Rectal smooth muscle tissue (tissue), 1 donor: ENCODE measurements at regions not wholly inside any gene's neighbourhood (a gene's known extent, or its start where the extent isn't known, plus 50 kb on each side); places are given as distances from the start of the nearest gene placed in this dataset.
"Not testable (repeated sequence)": the region's sequence is repeated elsewhere in the genome, so short reads cannot be mapped to it uniquely, and the experiment has no call there.

Experiments used
- H3K27ac ChIP-seq: one replicate; pipeline ENCODE4 v1.7.0; 2013; ENCODE audit warnings: low read depth, low read length, inconsistent platforms
- H3K27me3 ChIP-seq: one replicate; pipeline ENCODE4 v1.7.0; 2013; ENCODE audit warnings: low read length; ENCODE audit not compliant: control insufficient read depth, insufficient read depth
- H3K36me3 ChIP-seq: one replicate; pipeline ENCODE4 v1.7.0; 2013; ENCODE audit warnings: low read length; ENCODE audit not compliant: control insufficient read depth, insufficient read depth
- H3K4me1 ChIP-seq: one replicate; pipeline ENCODE4 v1.7.0; 2013; ENCODE audit warnings: low read length; ENCODE audit not compliant: control insufficient read depth, insufficient read depth
- H3K4me3 ChIP-seq: one replicate; pipeline ENCODE4 v1.7.0; 2013; ENCODE audit warnings: low read length
- H3K9ac ChIP-seq: one replicate; pipeline ENCODE4 v1.7.0; 2013; ENCODE audit warnings: low read length

DNA sequence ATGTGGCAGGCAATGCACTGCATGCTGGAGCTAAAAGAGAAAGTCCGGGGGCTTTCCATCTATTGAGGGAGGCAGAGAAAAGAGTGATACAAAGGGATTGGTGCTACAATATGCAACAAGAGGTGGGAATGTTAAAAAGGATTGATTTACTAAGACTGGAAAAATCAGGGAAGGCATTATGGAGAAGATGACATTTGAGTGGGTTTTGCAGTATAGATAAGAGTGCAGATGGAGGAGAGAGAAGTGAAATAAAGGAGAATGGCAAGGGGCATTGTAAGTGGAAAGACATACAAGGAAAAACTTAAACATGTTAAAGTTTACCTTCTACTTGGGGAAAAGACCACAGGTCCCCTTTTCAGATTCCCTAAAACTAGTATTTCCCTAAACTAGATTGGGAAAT is 399.4 kb downstream of the KCNRG start:
- Histone ChIP-seq H3K27ac (no peak overlapping the region), H3K9ac (no peak overlapping the region), H3K27me3 (no peaks in the 10 kb centered on the region), H3K36me3 (no peaks in the 10 kb centered on the region), H3K4me3 (no peak overlapping the region), H3K4me1 (peaks cover 3% of the 10 kb centered on the region)

DNA sequence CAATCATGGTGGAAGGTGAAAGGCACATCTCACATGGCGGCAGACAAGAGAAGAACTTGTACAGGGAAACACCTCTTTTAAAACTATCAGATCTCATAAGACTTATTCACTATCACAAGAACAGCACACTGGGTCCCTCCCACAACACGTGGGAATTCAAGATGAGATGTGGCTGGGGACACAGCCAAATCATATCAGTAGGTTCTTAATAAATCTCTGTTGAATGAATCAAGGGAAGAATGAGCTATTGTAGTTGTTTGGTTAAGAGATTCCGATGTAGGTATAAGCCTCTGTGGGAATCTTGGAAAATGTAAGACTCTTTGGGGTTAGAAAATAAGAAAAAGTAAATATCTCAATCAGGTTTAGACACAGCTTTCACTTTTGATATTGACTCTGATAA is 400.2 kb downstream of the KCNRG start:
- H3K36me3 ChIP-seq, result no peaks in the 10 kb centered on the region
- H3K9ac ChIP-seq, result no peak overlapping the region
- H3K4me1 ChIP-seq, result peaks cover 4% of the 10 kb centered on the region
- no peak overlapping the region for H3K4me3 ChIP-seq
- no peaks in the 10 kb centered on the region for H3K27me3 ChIP-seq
- no peak overlapping the region for H3K27ac ChIP-seq

- H3K4me3 ChIP-seq, result no peak overlapping the region
- no peak overlapping the region for H3K9ac ChIP-seq
- no peaks in the 10 kb centered on the region for H3K36me3 ChIP-seq
Measured at GRCh38 chr13:50417597-50417996, 402.4 kb downstream of the KCNRG start.

DNA sequence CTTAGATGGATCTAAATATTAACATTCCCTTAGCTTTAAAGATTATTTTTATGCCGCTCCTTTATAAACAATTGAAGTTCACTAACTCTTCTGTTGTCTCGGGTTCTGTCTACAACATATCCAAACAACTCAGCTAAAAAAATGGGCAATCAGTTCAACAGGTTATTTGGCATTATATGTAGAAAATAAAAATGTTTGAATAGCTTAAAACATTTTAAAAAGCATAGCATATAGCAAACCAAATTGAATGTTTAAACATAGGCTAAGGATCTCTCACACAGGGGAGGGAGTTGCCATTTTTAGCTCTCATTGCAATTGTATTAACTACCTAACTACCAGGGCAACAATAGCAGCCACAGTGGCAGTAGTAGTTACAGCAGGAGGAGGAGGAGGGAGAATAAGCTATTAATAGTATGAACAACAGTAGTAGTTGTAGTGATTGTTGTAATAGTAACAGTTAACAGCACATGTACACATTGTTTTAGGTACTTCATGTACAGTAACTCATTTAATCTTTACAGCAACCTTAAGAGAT is 404.2 kb downstream of the KCNRG start:
- Histone ChIP-seq H3K4me1 (peaks cover 6% of the 10 kb centered on the region), H3K9ac (no peak overlapping the region), H3K4me3 (no peak overlapping the region), H3K27ac (no peak overlapping the region), H3K27me3 (no peaks in the 10 kb centered on the region), H3K36me3 (no peaks in the 10 kb centered on the region)

More at GRCh38 chr13:50417597-50417996, 402.4 kb downstream of the KCNRG start:
- Histone ChIP-seq H3K4me1 (peaks cover 4% of the 10 kb centered on the region), H3K27ac (no peak overlapping the region), H3K27me3 (no peaks in the 10 kb centered on the region)

DNA sequence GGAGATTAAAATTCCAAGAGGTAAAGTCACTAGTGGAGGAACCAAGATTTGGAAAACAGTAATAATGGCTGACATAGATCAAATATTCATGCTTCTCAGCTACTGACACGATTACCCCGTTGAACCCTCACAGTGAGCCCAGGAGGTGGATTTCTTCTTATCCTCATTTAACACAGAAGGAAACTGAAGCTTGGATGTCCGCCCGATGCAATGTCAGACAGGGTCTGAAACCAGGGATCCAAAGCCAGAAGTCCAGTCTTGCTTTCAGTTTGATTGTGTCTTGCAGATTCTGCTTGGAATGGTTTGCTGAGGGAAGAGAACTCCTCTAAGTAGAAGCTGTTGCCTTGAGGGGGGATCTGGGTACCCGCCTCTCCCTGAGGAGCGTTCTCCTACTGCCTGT is 404.7 kb downstream of the KCNRG start:
- Histone ChIP-seq H3K36me3 (no peaks in the 10 kb centered on the region), H3K4me3 (no peak overlapping the region), H3K27me3 (no peaks in the 10 kb centered on the region), H3K9ac (no peak overlapping the region), H3K4me1 (peaks cover 6% of the 10 kb centered on the region), H3K27ac (no peak overlapping the region)

- Histone ChIP-seq H3K27ac (no peak overlapping the region), H3K36me3 (no peaks in the 10 kb centered on the region), H3K4me1 (peaks cover 6% of the 10 kb centered on the region), H3K9ac (no peak overlapping the region), H3K27me3 (no peaks in the 10 kb centered on the region), H3K4me3 (no peak overlapping the region)
Measured at GRCh38 chr13:50420718-50421472, 405.7 kb downstream of the KCNRG start.

DNA sequence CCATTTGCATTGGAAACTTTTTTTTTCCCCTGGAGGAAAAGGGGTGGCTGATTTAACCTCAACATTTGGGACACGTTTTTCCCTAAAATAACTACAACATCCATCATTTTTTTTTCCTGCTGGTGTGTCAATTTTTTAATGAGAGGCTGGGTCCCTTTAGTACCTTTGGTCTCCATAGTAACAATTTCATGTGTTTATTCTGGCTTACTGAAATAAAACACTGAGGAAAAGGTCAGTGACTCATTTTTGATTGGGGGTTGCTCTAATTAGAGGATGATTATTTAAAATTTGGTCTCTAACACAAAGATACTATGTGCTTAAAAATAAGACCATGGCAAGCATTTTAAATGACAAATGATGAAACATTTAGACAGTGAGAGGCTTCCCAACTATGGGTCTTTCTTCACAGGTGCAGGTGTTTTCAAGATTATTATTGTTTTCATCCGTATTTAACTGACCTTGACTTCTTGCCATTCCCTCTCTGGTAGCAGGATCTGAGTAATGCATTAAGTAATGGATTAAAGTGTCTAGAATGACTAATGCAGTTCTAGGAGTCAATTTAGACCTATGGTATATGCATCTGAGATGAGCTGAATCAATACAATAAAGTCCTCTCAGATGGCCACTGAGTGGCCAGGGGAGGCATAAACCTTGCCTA is 406.4 kb downstream of the KCNRG start:
- peaks cover 6% of the 10 kb centered on the region for H3K4me1 ChIP-seq

DNA sequence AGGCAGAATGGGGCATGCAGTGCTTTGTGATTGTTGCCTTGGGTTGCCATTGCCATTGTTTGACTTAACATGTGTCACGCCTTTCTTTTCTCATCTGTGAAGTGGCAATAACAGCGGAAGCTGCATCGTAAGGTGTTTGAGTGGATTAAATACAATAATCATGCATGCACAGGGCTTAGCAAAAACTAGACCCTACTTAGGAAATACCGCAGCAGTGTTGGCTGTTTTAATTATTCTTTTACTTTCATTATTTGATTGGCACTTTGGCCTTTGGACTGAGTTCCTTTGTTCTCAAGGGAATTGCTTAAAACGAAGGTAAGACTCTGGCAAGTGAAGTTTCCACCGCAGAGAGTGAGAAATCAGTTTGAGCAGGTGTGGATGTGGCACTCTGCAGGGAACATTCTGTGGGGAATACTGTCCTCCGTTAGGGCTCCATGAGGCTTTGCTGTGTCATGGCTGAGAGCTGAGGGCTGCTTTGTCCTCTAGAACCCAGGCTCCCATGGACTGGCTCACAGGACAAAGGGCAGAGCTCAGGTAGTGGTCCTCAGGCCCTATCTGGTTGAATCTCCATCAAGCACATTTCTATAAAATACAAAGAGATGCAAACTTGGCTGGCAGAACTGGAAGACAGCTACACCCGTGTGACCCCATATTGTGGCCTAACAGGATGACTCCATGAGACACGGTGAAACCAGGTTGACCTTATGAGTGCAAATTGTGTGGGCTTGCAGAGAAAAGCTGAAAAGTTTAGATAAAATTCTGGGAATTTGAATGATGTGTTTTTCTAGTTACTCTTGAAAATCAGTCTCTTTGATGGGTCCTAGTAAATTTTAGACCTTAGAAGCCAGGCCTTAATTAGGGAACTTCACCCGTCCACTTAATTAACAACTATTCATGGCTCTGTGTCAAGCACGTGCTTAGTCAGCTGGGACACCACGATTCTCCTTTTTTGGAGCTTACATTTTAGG is 407.2 kb downstream of the KCNRG start:
- Histone ChIP-seq H3K36me3 (no peaks in the 10 kb centered on the region), H3K4me1 (peaks cover 6% of the 10 kb centered on the region), H3K27me3 (no peaks in the 10 kb centered on the region), H3K4me3 (no peak overlapping the region), H3K27ac (no peak overlapping the region), H3K9ac (no peak overlapping the region)

More for the DNA sequence above, 406.4 kb downstream of the KCNRG start:
- no peak overlapping the region for H3K9ac ChIP-seq
- H3K27me3 ChIP-seq, result no peaks in the 10 kb centered on the region
- H3K36me3 ChIP-seq, result no peaks in the 10 kb centered on the region
- no peak overlapping the region for H3K27ac ChIP-seq
- H3K4me3 ChIP-seq, result no peak overlapping the region

- Histone ChIP-seq H3K27me3 (no peaks in the 10 kb centered on the region), H3K4me3 (no peak overlapping the region), H3K36me3 (no peaks in the 10 kb centered on the region), H3K4me1 (peaks cover 2% of the 10 kb centered on the region), H3K9ac (no peak overlapping the region), H3K27ac (no peak overlapping the region)
Measured at GRCh38 chr13:50424993-50425392, 409.7 kb downstream of the KCNRG start.

DNA sequence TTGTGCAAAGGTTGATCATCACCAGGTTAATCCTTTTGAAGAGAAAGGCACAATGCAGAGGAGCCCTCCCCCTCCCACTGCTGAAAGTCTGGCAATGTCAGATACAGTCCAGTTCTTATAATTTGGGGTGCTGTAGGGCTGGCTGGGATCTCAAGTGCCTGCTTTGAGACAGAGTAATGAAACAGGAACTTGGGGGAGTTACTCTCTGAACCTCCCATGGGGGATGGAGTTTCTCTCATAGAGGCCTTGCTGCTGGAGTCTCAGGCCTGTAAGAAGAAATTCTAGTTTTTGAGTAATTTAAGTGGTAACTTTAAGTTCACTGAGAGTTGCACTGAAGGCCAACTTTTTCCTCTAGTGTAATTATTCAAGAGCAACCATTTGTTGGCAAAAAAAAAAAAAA is 410.5 kb downstream of the KCNRG start:
- Histone ChIP-seq H3K4me3 (no peak overlapping the region), H3K27ac (no peak overlapping the region), H3K27me3 (no peaks in the 10 kb centered on the region), H3K4me1 (peaks cover 2% of the 10 kb centered on the region), H3K36me3 (no peaks in the 10 kb centered on the region), H3K9ac (no peak overlapping the region)

GRCh38 chr13:50426927-50427326 is 411.7 kb downstream of the KCNRG start:
- Histone ChIP-seq H3K36me3 (no peaks in the 10 kb centered on the region), H3K9ac (no peak overlapping the region), H3K27me3 (no peaks in the 10 kb centered on the region), H3K27ac (no peak overlapping the region), H3K4me3 (no peak overlapping the region), H3K4me1 (peaks cover 2% of the 10 kb centered on the region)

GRCh38 chr13:50427511-50427910 is 412.3 kb downstream of the KCNRG start:
- not testable (repeated sequence) for H3K36me3 ChIP-seq, H3K27ac ChIP-seq, H3K27me3 ChIP-seq

More at GRCh38 chr13:50427511-50427910, 412.3 kb downstream of the KCNRG start:
- not testable (repeated sequence) for H3K4me3 ChIP-seq, H3K9ac ChIP-seq, H3K4me1 ChIP-seq
